Astrocyte (in vitro differentiated cells and primary cell): ENCODE measurements at regions not wholly inside any gene's neighbourhood (a gene's known extent, or its start where the extent isn't known, plus 50 kb on each side); places are given as distances from the start of the nearest gene placed in this dataset.
A peak's percentile ranks its signal among the peaks of the same experiment; 100 is the strongest.

Experiments
- DNase-seq: peaks from one replicate; pipeline ENCODE4 v3.0.0-alpha.2; 2010; ENCODE audit warnings: low read depth
- FAIRE-seq: peaks from 2 replicates; lab custom pipeline; 2011; peaks lifted over from hg19 to GRCh38; lab: Jason Lieb, UNC
- H2AFZ ChIP-seq: 2 replicates; pipeline ENCODE4 v1.6.0; 2012; ENCODE audit warnings: low read depth, low read length, inconsistent platforms
- H3K27ac ChIP-seq: 2 replicates; pipeline ENCODE4 v1.5.1; 2011; ENCODE audit warnings: low read depth, low read length, inconsistent platforms
- H3K27me3 ChIP-seq: 2 replicates; pipeline ENCODE4 v1.6.0; 2011; ENCODE audit warnings: low read length, inconsistent platforms; ENCODE audit not compliant: insufficient read depth
- H3K36me3 ChIP-seq: 2 replicates; pipeline ENCODE4 v1.5.1; 2011; ENCODE audit warnings: low read length, inconsistent platforms; ENCODE audit not compliant: insufficient read depth
- H3K4me1 ChIP-seq: 2 replicates; pipeline ENCODE4 v1.5.1; 2011; ENCODE audit warnings: low read length, inconsistent platforms; ENCODE audit not compliant: insufficient read depth
- H3K4me2 ChIP-seq: 2 replicates; pipeline ENCODE4 v1.6.0; 2012; ENCODE audit warnings: low read length, inconsistent platforms
- H3K4me3 ChIP-seq: 2 replicates; pipeline ENCODE4 v1.5.1; 2011; ENCODE audit warnings: low read depth, mild to moderate bottlenecking, low read length, inconsistent platforms; ENCODE audit not compliant: insufficient read depth
- H3K79me2 ChIP-seq: 2 replicates; pipeline ENCODE4 v1.6.0; 2012; ENCODE audit warnings: mild to moderate bottlenecking, low read length, inconsistent platforms; ENCODE audit not compliant: insufficient read depth
- H3K9ac ChIP-seq: 2 replicates; pipeline ENCODE4 v1.6.0; 2012; ENCODE audit warnings: mild to moderate bottlenecking, low read length, inconsistent platforms
- H3K9me3 ChIP-seq: 2 replicates; pipeline ENCODE4 v1.5.1; 2012; ENCODE audit warnings: low read depth, mild to moderate bottlenecking, low read length, inconsistent platforms; ENCODE audit not compliant: insufficient read depth
- H4K20me1 ChIP-seq: 2 replicates; pipeline ENCODE4 v1.6.0; 2012; ENCODE audit warnings: low read length, inconsistent platforms; ENCODE audit not compliant: insufficient read depth
- H3K27ac Mint-ChIP-seq: one replicate; pipeline ENCODE4 v1.8.0; 2021; ENCODE audit warnings: mild to moderate bottlenecking, mixed read lengths; ENCODE audit not compliant: unreplicated experiment
- H3K27me3 Mint-ChIP-seq: one replicate; pipeline ENCODE4 v1.8.0; 2021; ENCODE audit warnings: low read depth, mixed read lengths; ENCODE audit not compliant: unreplicated experiment
- H3K36me3 Mint-ChIP-seq: one replicate; pipeline ENCODE4 v1.8.0; 2021; ENCODE audit warnings: low read depth, mixed read lengths; ENCODE audit not compliant: unreplicated experiment
- H3K4me1 Mint-ChIP-seq: one replicate; pipeline ENCODE4 v1.8.0; 2021; ENCODE audit warnings: low read depth, mixed read lengths; ENCODE audit not compliant: unreplicated experiment
- H3K4me3 Mint-ChIP-seq: one replicate; pipeline ENCODE4 v1.8.0; 2021; ENCODE audit warnings: mild to moderate bottlenecking, moderate library complexity, mixed read lengths; ENCODE audit not compliant: unreplicated experiment
- H3K9me3 Mint-ChIP-seq: one replicate; pipeline ENCODE4 v1.8.0; 2021; ENCODE audit warnings: mild to moderate bottlenecking, mixed read lengths; ENCODE audit not compliant: unreplicated experiment
- EZH2 ChIP-seq: IDR thresholded peaks from 2 replicates; pipeline ENCODE4 v1.6.1; 2012; ENCODE audit warnings: mild to moderate bottlenecking, low read length, inconsistent platforms; ENCODE audit not compliant: insufficient read depth
- TF ChIP-seq, protein P1 (sequence below): IDR thresholded peaks from 2 replicates; pipeline ENCODE4 v1.5.1; 2011; ENCODE audit warnings: low read depth, mild to moderate bottlenecking, inconsistent platforms, low read length, moderate library complexity; ENCODE audit not compliant: insufficient read depth

- Histone ChIP-seq H4K20me1 (peaks cover 62% of the 10 kb centered on the region), H3K27me3 (no peaks in the 10 kb centered on the region), H3K4me3 (no peak overlapping the region), H3K4me2 (peak overlapping the region; percentile 24), H3K9me3 (no peaks in the 10 kb centered on the region), H3K79me2 (peaks cover 82% of the 10 kb centered on the region), H3K4me1 (peaks cover 18% of the 10 kb centered on the region), H3K9ac (no peak overlapping the region), H3K27ac (no peak overlapping the region), H3K36me3 (no peaks in the 10 kb centered on the region), H2AFZ (no peak overlapping the region)
- TF ChIP-seq, protein P1, sequence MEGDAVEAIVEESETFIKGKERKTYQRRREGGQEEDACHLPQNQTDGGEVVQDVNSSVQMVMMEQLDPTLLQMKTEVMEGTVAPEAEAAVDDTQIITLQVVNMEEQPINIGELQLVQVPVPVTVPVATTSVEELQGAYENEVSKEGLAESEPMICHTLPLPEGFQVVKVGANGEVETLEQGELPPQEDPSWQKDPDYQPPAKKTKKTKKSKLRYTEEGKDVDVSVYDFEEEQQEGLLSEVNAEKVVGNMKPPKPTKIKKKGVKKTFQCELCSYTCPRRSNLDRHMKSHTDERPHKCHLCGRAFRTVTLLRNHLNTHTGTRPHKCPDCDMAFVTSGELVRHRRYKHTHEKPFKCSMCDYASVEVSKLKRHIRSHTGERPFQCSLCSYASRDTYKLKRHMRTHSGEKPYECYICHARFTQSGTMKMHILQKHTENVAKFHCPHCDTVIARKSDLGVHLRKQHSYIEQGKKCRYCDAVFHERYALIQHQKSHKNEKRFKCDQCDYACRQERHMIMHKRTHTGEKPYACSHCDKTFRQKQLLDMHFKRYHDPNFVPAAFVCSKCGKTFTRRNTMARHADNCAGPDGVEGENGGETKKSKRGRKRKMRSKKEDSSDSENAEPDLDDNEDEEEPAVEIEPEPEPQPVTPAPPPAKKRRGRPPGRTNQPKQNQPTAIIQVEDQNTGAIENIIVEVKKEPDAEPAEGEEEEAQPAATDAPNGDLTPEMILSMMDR = no peak
- no peak for TF ChIP-seq EZH2
- peaks cover 2% of the 10 kb centered on the region for H3K9me3 Mint-ChIP-seq
- DNase-seq (peak; percentile 71), FAIRE-seq (peak; percentile 90)
- H3K4me3 Mint-ChIP-seq = no peak overlapping the region
- no peak overlapping the region for H3K27ac Mint-ChIP-seq
- H3K36me3 Mint-ChIP-seq = peaks cover 11% of the 10 kb centered on the region
- H3K27me3 Mint-ChIP-seq = no peaks in the 10 kb centered on the region
- peaks cover 24% of the 10 kb centered on the region for H3K4me1 Mint-ChIP-seq
These were observed 74.5 kb downstream of the RPL27A start for GRCh38 chr11:8757047-8757446.

- Histone ChIP-seq H3K9me3 (no peaks in the 10 kb centered on the region), H4K20me1 (peaks cover 65% of the 10 kb centered on the region), H3K9ac (no peak overlapping the region), H3K27me3 (no peaks in the 10 kb centered on the region), H3K4me2 (peak overlapping the region; percentile 24), H2AFZ (no peak overlapping the region), H3K36me3 (no peaks in the 10 kb centered on the region), H3K4me3 (no peak overlapping the region), H3K79me2 (peaks cover 81% of the 10 kb centered on the region), H3K27ac (no peak overlapping the region), H3K4me1 (peaks cover 18% of the 10 kb centered on the region)
- FAIRE-seq (no peak), DNase-seq (no peak)
- H3K36me3 Mint-ChIP-seq = peaks cover 11% of the 10 kb centered on the region
- TF ChIP-seq, protein P1 = no peak
- no peaks in the 10 kb centered on the region for H3K27me3 Mint-ChIP-seq
- peaks cover 24% of the 10 kb centered on the region for H3K4me1 Mint-ChIP-seq
- no peak overlapping the region for H3K27ac Mint-ChIP-seq
- H3K4me3 Mint-ChIP-seq = no peak overlapping the region
- peaks cover 2% of the 10 kb centered on the region for H3K9me3 Mint-ChIP-seq
These were observed 74.9 kb downstream of the RPL27A start for GRCh38 chr11:8757533-8757932.

- FAIRE-seq (no peak), DNase-seq (no peak)
- Histone ChIP-seq H3K9ac (no peak overlapping the region), H3K9me3 (no peaks in the 10 kb centered on the region), H3K36me3 (no peaks in the 10 kb centered on the region), H3K4me2 (no peak overlapping the region), H3K4me3 (no peak overlapping the region), H3K4me1 (peaks cover 18% of the 10 kb centered on the region), H3K27ac (no peak overlapping the region), H3K79me2 (peaks cover 83% of the 10 kb centered on the region), H2AFZ (no peak overlapping the region), H4K20me1 (peaks cover 65% of the 10 kb centered on the region), H3K27me3 (no peaks in the 10 kb centered on the region)
- Mint-ChIP-seq H3K36me3 (peaks cover 16% of the 10 kb centered on the region), H3K4me3 (no peak overlapping the region), H3K9me3 (peaks cover 2% of the 10 kb centered on the region), H3K4me1 (peaks cover 27% of the 10 kb centered on the region), H3K27ac (no peak overlapping the region), H3K27me3 (no peaks in the 10 kb centered on the region)
- TF ChIP-seq, protein P1 = no peak
- TF ChIP-seq EZH2 = no peak
These were observed 76.1 kb downstream of the RPL27A start for GRCh38 chr11:8758619-8759169.
